ENCODE measurements at regions not wholly inside any gene's neighbourhood (a gene's known extent, or its start where the extent isn't known, plus 50 kb on each side); places are given as distances from the start of the nearest gene placed in this dataset.

DNA sequence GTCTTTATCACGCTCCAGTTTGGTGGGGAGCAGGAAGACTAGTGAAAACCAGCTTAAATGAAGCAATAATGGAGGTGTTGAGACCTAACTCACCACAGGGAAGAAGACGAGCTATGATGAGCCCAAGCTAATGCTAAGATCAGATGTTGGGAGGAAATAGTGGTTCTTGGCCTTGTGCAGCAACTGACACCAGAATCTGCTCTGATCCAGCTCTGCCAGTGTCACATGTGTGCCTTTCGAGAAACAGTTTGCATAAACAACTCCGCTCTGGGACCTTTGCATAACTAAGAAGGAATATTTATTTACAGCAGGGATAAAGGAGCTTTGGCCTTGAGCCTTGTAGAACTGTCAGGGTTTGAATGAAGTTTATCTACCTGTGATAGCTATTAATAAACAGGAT, 369.4 kb upstream of the CCDC196 start:
- TF ChIP-seq, protein P1, sequence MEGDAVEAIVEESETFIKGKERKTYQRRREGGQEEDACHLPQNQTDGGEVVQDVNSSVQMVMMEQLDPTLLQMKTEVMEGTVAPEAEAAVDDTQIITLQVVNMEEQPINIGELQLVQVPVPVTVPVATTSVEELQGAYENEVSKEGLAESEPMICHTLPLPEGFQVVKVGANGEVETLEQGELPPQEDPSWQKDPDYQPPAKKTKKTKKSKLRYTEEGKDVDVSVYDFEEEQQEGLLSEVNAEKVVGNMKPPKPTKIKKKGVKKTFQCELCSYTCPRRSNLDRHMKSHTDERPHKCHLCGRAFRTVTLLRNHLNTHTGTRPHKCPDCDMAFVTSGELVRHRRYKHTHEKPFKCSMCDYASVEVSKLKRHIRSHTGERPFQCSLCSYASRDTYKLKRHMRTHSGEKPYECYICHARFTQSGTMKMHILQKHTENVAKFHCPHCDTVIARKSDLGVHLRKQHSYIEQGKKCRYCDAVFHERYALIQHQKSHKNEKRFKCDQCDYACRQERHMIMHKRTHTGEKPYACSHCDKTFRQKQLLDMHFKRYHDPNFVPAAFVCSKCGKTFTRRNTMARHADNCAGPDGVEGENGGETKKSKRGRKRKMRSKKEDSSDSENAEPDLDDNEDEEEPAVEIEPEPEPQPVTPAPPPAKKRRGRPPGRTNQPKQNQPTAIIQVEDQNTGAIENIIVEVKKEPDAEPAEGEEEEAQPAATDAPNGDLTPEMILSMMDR (IDR thresholded peaks at IDR 0.05; ENCODE audit: borderline replicate concordance, extremely low read depth, low read length, poor library complexity, severe bottlenecking) = no peak
- TF ChIP-seq EZH2 (IDR thresholded peaks at IDR 0.05; ENCODE audit: borderline replicate concordance, low read depth, low read length, severe bottlenecking) = no peak
